Esophagus muscularis mucosa (tissue), 4 donors: ENCODE measurements at regions not wholly inside any gene's neighbourhood (a gene's known extent, or its start where the extent isn't known, plus 50 kb on each side); places are given as distances from the start of the nearest gene placed in this dataset.

Source experiments
- CTCF ChIP-seq, 3 experiments: fragments of 200-600 bp in 2 of 3; fragments of 450-650 bp in 1 of 3; sonication (generic) in 2 of 3; IDR thresholded peaks; one replicate each; pipeline ENCODE4 v1.5.1; 2017 to 2019; ENCODE audit warnings: antibody characterized with exemption in 3 of 3, mild to moderate bottlenecking in 2 of 3, moderate library complexity in 1 of 3
- EP300 ChIP-seq: sonication (generic); formaldehyde crosslinking; IDR thresholded peaks from one replicate; pipeline ENCODE4 v1.6.1; 2017; ENCODE audit warnings: antibody characterized with exemption
- POLR2A ChIP-seq: fragments of 450-650 bp; IDR thresholded peaks from one replicate; pipeline ENCODE4 v1.6.1; 2017; ENCODE audit warnings: antibody characterized with exemption, moderate library complexity, mild to moderate bottlenecking, low read depth
- POLR2AphosphoS5 ChIP-seq, 2 donors: sonication (generic); formaldehyde crosslinking; IDR thresholded peaks; one replicate each; pipeline ENCODE4 v1.6.1; 2017; ENCODE audit warnings: antibody characterized with exemption in 2 of 2

- TF ChIP-seq CTCF (IDR thresholded peaks at IDR 0.05), result no peak
- no peak for TF ChIP-seq EP300
- no peak for TF ChIP-seq POLR2AphosphoS5 (IDR thresholded peaks at IDR 0.05)
- TF ChIP-seq POLR2A, result no peak
Measured at GRCh38 chr6:56378507-56378906, 131.1 kb upstream of the COL21A1 start.
